Hepatocyte (in vitro differentiated cells): ENCODE measurements at regions not wholly inside any gene's neighbourhood (a gene's known extent, or its start where the extent isn't known, plus 50 kb on each side); places are given as distances from the start of the nearest gene placed in this dataset.

Experiments used
- DNase-seq: peaks from one replicate; pipeline ENCODE4 v3.0.0-alpha.2; 2016; ENCODE audit warnings: low spot score
- H2AFZ ChIP-seq: fragments of 200-600 bp; sonication (generic); 2 replicates; pipeline ENCODE4 v1.6.0; 2016; ENCODE audit warnings: antibody characterized with exemption, mild to moderate bottlenecking
- H3K27ac ChIP-seq: fragments of 200-600 bp; sonication (generic); 2 replicates; pipeline ENCODE4 v1.5.1; 2016; ENCODE audit warnings: mild to moderate bottlenecking
- H3K27me3 ChIP-seq: fragments of 200-600 bp; sonication (generic); 2 replicates; pipeline ENCODE4 v1.6.1; 2016
- H3K36me3 ChIP-seq: fragments of 200-600 bp; sonication (generic); replicated peaks from 2 replicates; pipeline ENCODE4 v1.5.1; 2016; ENCODE audit warnings: low read depth; ENCODE audit not compliant: insufficient read depth
- H3K4me1 ChIP-seq: fragments of 200-600 bp; sonication (generic); 2 replicates; pipeline ENCODE4 v1.5.1; 2016; ENCODE audit warnings: mild to moderate bottlenecking, moderate library complexity; ENCODE audit not compliant: insufficient read depth
- H3K4me2 ChIP-seq: fragments of 200-600 bp; sonication (generic); 2 replicates; pipeline ENCODE4 v1.6.0; 2016
- H3K4me3 ChIP-seq: fragments of 200-600 bp; sonication (generic); 2 replicates; pipeline ENCODE4 v1.5.1; 2016; ENCODE audit warnings: mild to moderate bottlenecking
- H3K79me2 ChIP-seq: fragments of 200-600 bp; sonication (generic); 2 replicates; pipeline ENCODE4 v1.6.0; 2017; ENCODE audit warnings: mild to moderate bottlenecking
- H3K9me2 ChIP-seq: fragments of 200-600 bp; sonication (generic); replicated peaks from 2 replicates; pipeline ENCODE4 v1.6.0; 2017; ENCODE audit warnings: mild to moderate bottlenecking; ENCODE audit not compliant: insufficient read depth
- H3K9me3 ChIP-seq: fragments of 200-600 bp; sonication (generic); 2 replicates; pipeline ENCODE4 v1.5.1; 2016; ENCODE audit warnings: low read depth, mild to moderate bottlenecking
- H4K20me1 ChIP-seq: fragments of 200-600 bp; sonication (generic); 2 replicates; pipeline ENCODE4 v1.6.0; 2016; ENCODE audit warnings: mild to moderate bottlenecking; ENCODE audit not compliant: insufficient read depth, poor library complexity, severe bottlenecking
- CTCF ChIP-seq: fragments of 200-600 bp; sonication (generic); IDR thresholded peaks from 2 replicates; pipeline ENCODE4 v1.5.1; 2016; ENCODE audit warnings: antibody characterized with exemption, mild to moderate bottlenecking; ENCODE audit not compliant: poor library complexity
- EZH2 ChIP-seq: fragments of 200-600 bp; sonication (generic); IDR thresholded peaks from 2 replicates; pipeline ENCODE4 v1.6.1; 2016; ENCODE audit warnings: antibody characterized with exemption, mild to moderate bottlenecking, borderline replicate concordance
- EZH2phosphoT487 ChIP-seq: fragments of 200-600 bp; sonication (generic); IDR thresholded peaks from one replicate; pipeline ENCODE4 v1.6.1; 2018; ENCODE audit warnings: antibody characterized with exemption, mild to moderate bottlenecking, low read depth, moderate library complexity; ENCODE audit not compliant: unreplicated experiment, severe bottlenecking
- WGBS: methylation state at CpG from one replicate; pipeline ENCODE4 v1.1.6; 2016; ENCODE audit warnings: low lambda C conversion rate; ENCODE audit errors: missing lambda C conversion rate; 5-methylcytosine and 5-hydroxymethylcytosine counted together

GRCh38 chr14:48429512-48429911 lies 754.1 kb upstream of the MDGA2 start:
- Histone ChIP-seq H2AFZ (no peak overlapping the region), H3K9me2 (no peaks in the 10 kb centered on the region), H4K20me1 (no peaks in the 10 kb centered on the region), H3K27me3 (no peaks in the 10 kb centered on the region), H3K36me3 (no peaks in the 10 kb centered on the region), H3K79me2 (no peaks in the 10 kb centered on the region), H3K4me2 (no peak overlapping the region), H3K9me3 (no peaks in the 10 kb centered on the region), H3K4me3 (no peak overlapping the region), H3K27ac (no peak overlapping the region), H3K4me1 (no peaks in the 10 kb centered on the region)
- WGBS: 60% methylated on average over 2 of the region's 2 CpGs
- no peak for TF ChIP-seq EZH2
- no peak for TF ChIP-seq EZH2phosphoT487
- TF ChIP-seq CTCF: no peak
- DNase-seq: no peak

DNA sequence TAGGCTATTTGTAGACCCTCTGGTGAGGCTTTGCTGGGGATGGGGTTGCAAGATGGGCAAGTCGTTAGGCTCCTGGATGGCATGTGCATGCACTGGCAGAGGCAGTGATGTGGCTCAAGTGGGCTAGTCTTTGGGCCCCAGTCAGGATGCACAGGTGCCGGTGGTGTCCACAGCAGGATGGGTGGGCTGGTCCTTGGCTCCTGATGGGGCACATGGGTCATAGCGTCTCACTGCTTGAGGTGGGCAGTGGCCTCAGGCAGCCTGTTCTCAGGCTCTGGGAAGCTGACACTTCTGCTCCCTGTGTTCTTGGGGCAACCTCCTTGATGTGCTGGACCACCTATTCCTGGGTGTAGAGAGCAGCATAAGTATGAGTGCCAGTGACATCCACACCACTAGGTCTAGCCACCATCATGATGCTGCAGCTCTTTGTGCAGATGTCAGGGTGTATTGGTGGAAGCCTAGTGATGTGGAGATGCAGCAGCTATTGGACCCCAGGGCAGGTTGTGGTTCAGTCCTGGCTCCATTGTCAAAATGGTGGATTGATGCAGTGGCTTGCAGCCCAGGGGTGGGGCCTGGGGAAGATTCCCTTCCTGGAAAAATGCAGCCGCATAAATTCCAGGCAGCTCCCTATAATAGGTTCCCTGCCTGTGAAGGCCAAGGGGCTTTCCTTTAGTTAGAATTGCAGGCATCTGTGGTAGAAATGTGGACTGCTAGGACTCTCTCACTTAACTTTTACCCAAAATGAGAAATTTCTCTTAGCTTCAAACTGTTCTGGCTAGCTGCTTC lies 742.5 kb upstream of the MDGA2 start:
- Histone ChIP-seq H3K9me2 (no peaks in the 10 kb centered on the region), H3K4me3 (no peak overlapping the region), H3K4me1 (no peaks in the 10 kb centered on the region), H3K27ac (no peak overlapping the region), H3K79me2 (no peaks in the 10 kb centered on the region), H3K27me3 (no peaks in the 10 kb centered on the region), H3K9me3 (no peaks in the 10 kb centered on the region), H3K36me3 (no peaks in the 10 kb centered on the region), H2AFZ (no peak overlapping the region), H3K4me2 (no peak overlapping the region), H4K20me1 (no peaks in the 10 kb centered on the region)
- no peak for TF ChIP-seq CTCF
- TF ChIP-seq EZH2phosphoT487: no peak
- TF ChIP-seq EZH2: no peak
- DNase-seq: no peak
- 96% methylated on average over 4 of the region's 4 CpGs for WGBS

DNA sequence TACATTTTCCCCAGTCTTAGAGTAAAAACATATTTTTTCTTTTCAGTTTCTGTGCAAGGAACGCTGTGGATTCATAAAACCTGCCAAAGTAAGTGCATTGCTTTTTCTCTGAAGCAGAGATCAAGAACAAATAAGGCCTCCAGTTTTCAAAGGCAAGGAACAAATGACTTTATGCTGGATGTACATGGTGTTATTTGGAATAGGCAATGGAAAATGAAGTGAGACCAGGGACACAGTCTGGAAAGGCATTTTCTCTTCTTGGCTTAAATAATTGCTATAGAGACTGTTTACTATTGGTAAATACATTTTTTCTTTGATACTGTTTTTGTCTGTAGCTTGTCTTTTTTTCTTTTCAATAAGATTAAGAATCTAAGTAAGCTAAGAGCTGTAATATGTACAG lies 725.9 kb upstream of the MDGA2 start:
- Histone ChIP-seq H3K79me2 (no peaks in the 10 kb centered on the region), H3K9me3 (no peaks in the 10 kb centered on the region), H2AFZ (no peak overlapping the region), H3K9me2 (no peaks in the 10 kb centered on the region), H3K27me3 (no peaks in the 10 kb centered on the region), H3K4me3 (no peak overlapping the region), H3K4me2 (no peak overlapping the region), H3K36me3 (no peaks in the 10 kb centered on the region), H4K20me1 (no peaks in the 10 kb centered on the region), H3K27ac (no peak overlapping the region), H3K4me1 (no peaks in the 10 kb centered on the region)
- TF ChIP-seq EZH2phosphoT487 (no peak), CTCF (no peak), EZH2 (no peak)
- 89% methylated on average over 1 of the region's 1 CpG for WGBS
- no peak for DNase-seq
